ENCODE measurements at regions not wholly inside any gene's neighbourhood (a gene's known extent, or its start where the extent isn't known, plus 50 kb on each side); places are given as distances from the start of the nearest gene placed in this dataset.
"Not testable (repeated sequence)": the region's sequence is repeated elsewhere in the genome, so short reads cannot be mapped to it uniquely, and the experiment has no call there.

DNA sequence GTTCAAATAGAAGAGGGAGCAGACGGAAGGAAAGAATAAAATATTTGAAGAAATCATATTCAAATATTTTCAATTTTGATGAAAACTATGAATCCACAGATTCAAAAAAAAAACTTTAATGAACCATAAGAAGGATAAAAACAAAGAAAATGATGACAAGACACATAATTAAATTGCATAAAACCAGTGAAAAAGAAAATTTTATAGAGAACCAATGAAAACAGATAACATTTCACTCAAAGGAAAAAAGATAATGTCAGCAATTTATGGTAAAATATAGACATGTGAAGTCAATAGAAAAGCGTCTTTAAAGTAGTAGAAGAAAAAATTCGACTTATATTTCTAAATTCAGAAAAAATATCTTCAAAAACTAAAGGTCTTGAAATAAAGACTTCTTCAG, 546.5 kb upstream of the ATXN7L3B start:
- Histone ChIP-seq H3K9ac (ENCODE audit: low read length in 3 of 3) (no peak overlapping the region), H3K36me3 (ENCODE audit: control insufficient read depth in 2 of 3, insufficient read depth in 3 of 3, low read length in 3 of 3) (no peaks in the 10 kb centered on the region), H3K9me3 (ENCODE audit: control insufficient read depth in 2 of 3, insufficient read depth in 1 of 3, low read length in 3 of 3) (no peaks in the 10 kb centered on the region), H3K27me3 (ENCODE audit: control insufficient read depth, insufficient read depth, low read length) (no peaks in the 10 kb centered on the region), H3K4me1 (ENCODE audit: control insufficient read depth in 2 of 3, insufficient read depth in 2 of 3, low read depth in 1 of 3, low read length in 3 of 3) (no peaks in the 10 kb centered on the region), H3K27ac (ENCODE audit: low read depth in 2 of 2, low read length in 2 of 2) (no peak overlapping the region), H3K4me3 (ENCODE audit: low read length in 3 of 3) (no peak overlapping the region)
- intact Hi-C loops (cut with DNase I): no loop called here
- DNase-seq: no peak
- peak; percentile 38 for FAIRE-seq
- TF ChIP-seq CTCF (IDR thresholded peaks at IDR 0.05; ENCODE audit: borderline replicate concordance, extremely low read depth, insufficient read depth): no peak

GRCh38 chr12:73998894-73999293, 538.7 kb upstream of the ATXN7L3B start:
- Histone ChIP-seq H3K27ac (ENCODE audit: low read depth in 2 of 2, low read length in 2 of 2) (no peak overlapping the region), H3K9me3 (ENCODE audit: control insufficient read depth in 2 of 3, insufficient read depth in 1 of 3, low read length in 3 of 3) (no peaks in the 10 kb centered on the region), H3K9ac (ENCODE audit: low read length in 3 of 3) (no peak overlapping the region), H3K36me3 (ENCODE audit: control insufficient read depth in 2 of 3, insufficient read depth in 3 of 3, low read length in 3 of 3) (no peaks in the 10 kb centered on the region), H3K27me3 (ENCODE audit: control insufficient read depth, insufficient read depth, low read length) (no peaks in the 10 kb centered on the region), H3K4me1 (ENCODE audit: control insufficient read depth in 2 of 3, insufficient read depth in 2 of 3, low read depth in 1 of 3, low read length in 3 of 3) (no peaks in the 10 kb centered on the region), H3K4me3 (ENCODE audit: low read length in 3 of 3) (no peak overlapping the region)
- intact Hi-C loops (cut with DNase I): no loop called here
- TF ChIP-seq CTCF (IDR thresholded peaks at IDR 0.05; ENCODE audit: borderline replicate concordance, extremely low read depth, insufficient read depth): no peak
- DNase-seq (no peak), FAIRE-seq (no peak)

- intact Hi-C loops (cut with DNase I): no loop called here
- no peaks in the 10 kb centered on the region for H3K36me3 ChIP-seq (ENCODE audit: control insufficient read depth in 2 of 3, insufficient read depth in 3 of 3, low read length in 3 of 3)
- no peak for TF ChIP-seq CTCF (IDR thresholded peaks at IDR 0.05; ENCODE audit: borderline replicate concordance, extremely low read depth, insufficient read depth)
- H3K9me3 ChIP-seq (ENCODE audit: control insufficient read depth in 2 of 3, insufficient read depth in 1 of 3, low read length in 3 of 3): no peaks in the 10 kb centered on the region
- no peaks in the 10 kb centered on the region for H3K4me1 ChIP-seq (ENCODE audit: control insufficient read depth in 2 of 3, insufficient read depth in 2 of 3, low read depth in 1 of 3, low read length in 3 of 3)
- H3K4me3 ChIP-seq (ENCODE audit: low read length in 3 of 3): no peak overlapping the region
- FAIRE-seq (peak; percentile 11), DNase-seq (no peak)
- no peak overlapping the region for H3K27ac ChIP-seq (ENCODE audit: low read depth in 2 of 2, low read length in 2 of 2)
- H3K9ac ChIP-seq (ENCODE audit: low read length in 3 of 3): no peak overlapping the region
- no peaks in the 10 kb centered on the region for H3K27me3 ChIP-seq (ENCODE audit: control insufficient read depth, insufficient read depth, low read length)
Observed at GRCh38 chr12:74015118-74015517, 522.5 kb upstream of the ATXN7L3B start.

GRCh38 chr12:74016324-74016723, 521.3 kb upstream of the ATXN7L3B start:
- H3K4me3 ChIP-seq (ENCODE audit: low read length in 3 of 3); FAIRE-seq; intact Hi-C loops (cut with DNase I): not testable (repeated sequence)

More at GRCh38 chr12:74016324-74016723, 521.3 kb upstream of the ATXN7L3B start:
- not testable (repeated sequence) for H3K27me3 ChIP-seq (ENCODE audit: control insufficient read depth, insufficient read depth, low read length); H3K27ac ChIP-seq (ENCODE audit: low read depth in 2 of 2, low read length in 2 of 2); H3K4me1 ChIP-seq (ENCODE audit: control insufficient read depth in 2 of 3, insufficient read depth in 2 of 3, low read depth in 1 of 3, low read length in 3 of 3); DNase-seq; H3K9ac ChIP-seq (ENCODE audit: low read length in 3 of 3); H3K9me3 ChIP-seq (ENCODE audit: control insufficient read depth in 2 of 3, insufficient read depth in 1 of 3, low read length in 3 of 3); H3K36me3 ChIP-seq (ENCODE audit: control insufficient read depth in 2 of 3, insufficient read depth in 3 of 3, low read length in 3 of 3)

Data from kidney (tissue), 13 donors.